NCI-H2029 treated with DMSO at 0.1 percent for 48 hours (cell line): ENCODE measurements at regions not wholly inside any gene's neighbourhood (a gene's known extent, or its start where the extent isn't known, plus 50 kb on each side); places are given as distances from the start of the nearest gene placed in this dataset.

Source experiments
- DNase-seq: peaks from one replicate; lab custom pipeline; 2025; lab: John Stamatoyannopoulos, UW

GRCh38 chr6:21965016-21965415 is 331.8 kb downstream of the PRL start:
- no peak for DNase-seq

GRCh38 chr6:21965953-21966539 is 330.8 kb downstream of the PRL start:
- DNase-seq, result no peak

GRCh38 chr6:21967056-21967974 is 329.5 kb downstream of the PRL start:
- no peak for DNase-seq

GRCh38 chr6:21968411-21968810 is 328.4 kb downstream of the PRL start:
- DNase-seq, result no peak

GRCh38 chr6:21969192-21969591 is 327.6 kb downstream of the PRL start:
- no peak for DNase-seq

GRCh38 chr6:21970569-21971300 is 326.1 kb downstream of the PRL start:
- no peak for DNase-seq

- no peak for DNase-seq
These were observed 325.3 kb downstream of the PRL start for GRCh38 chr6:21971541-21971940.

- DNase-seq, result no peak
These were observed 324.3 kb downstream of the PRL start for GRCh38 chr6:21972516-21972915.

- DNase-seq, result no peak
These were observed 319.5 kb downstream of the PRL start for GRCh38 chr6:21977346-21977745.

- no peak for DNase-seq
These were observed 315.5 kb downstream of the PRL start for GRCh38 chr6:21981235-21981833.

GRCh38 chr6:21984135-21984534 is 312.7 kb downstream of the PRL start:
- no peak for DNase-seq

- DNase-seq, result no peak
These were observed 312.3 kb downstream of the PRL start for GRCh38 chr6:21984561-21984960.

GRCh38 chr6:21985904-21986303 is 310.9 kb downstream of the PRL start:
- no peak for DNase-seq

GRCh38 chr6:21986703-21987102 is 310.1 kb downstream of the PRL start:
- no peak for DNase-seq

- DNase-seq, result no peak
These were observed 309.3 kb downstream of the PRL start for GRCh38 chr6:21987501-21987957.

GRCh38 chr6:21990577-21990976 is 306.3 kb downstream of the PRL start:
- no peak for DNase-seq

- no peak for DNase-seq
These were observed 304.5 kb downstream of the PRL start for GRCh38 chr6:21992178-21992967.

- no peak for DNase-seq
These were observed 303.0 kb downstream of the PRL start for GRCh38 chr6:21993841-21994240.

- no peak for DNase-seq
These were observed 302.0 kb downstream of the PRL start for GRCh38 chr6:21994821-21995220.

GRCh38 chr6:21995318-21995717 is 301.5 kb downstream of the PRL start:
- no peak for DNase-seq

- no peak for DNase-seq
These were observed 300.3 kb downstream of the PRL start for GRCh38 chr6:21996425-21997118.
